GM19099 (cell line): ENCODE measurements at regions not wholly inside any gene's neighbourhood (a gene's known extent, or its start where the extent isn't known, plus 50 kb on each side); places are given as distances from the start of the nearest gene placed in this dataset.

Source experiments
- POLR2A ChIP-seq: IDR thresholded peaks from 3 replicates; pipeline ENCODE4 v1.6.1; 2011; ENCODE audit warnings: low read depth; ENCODE audit not compliant: insufficient read length; ENCODE audit errors: extremely low read depth

DNA sequence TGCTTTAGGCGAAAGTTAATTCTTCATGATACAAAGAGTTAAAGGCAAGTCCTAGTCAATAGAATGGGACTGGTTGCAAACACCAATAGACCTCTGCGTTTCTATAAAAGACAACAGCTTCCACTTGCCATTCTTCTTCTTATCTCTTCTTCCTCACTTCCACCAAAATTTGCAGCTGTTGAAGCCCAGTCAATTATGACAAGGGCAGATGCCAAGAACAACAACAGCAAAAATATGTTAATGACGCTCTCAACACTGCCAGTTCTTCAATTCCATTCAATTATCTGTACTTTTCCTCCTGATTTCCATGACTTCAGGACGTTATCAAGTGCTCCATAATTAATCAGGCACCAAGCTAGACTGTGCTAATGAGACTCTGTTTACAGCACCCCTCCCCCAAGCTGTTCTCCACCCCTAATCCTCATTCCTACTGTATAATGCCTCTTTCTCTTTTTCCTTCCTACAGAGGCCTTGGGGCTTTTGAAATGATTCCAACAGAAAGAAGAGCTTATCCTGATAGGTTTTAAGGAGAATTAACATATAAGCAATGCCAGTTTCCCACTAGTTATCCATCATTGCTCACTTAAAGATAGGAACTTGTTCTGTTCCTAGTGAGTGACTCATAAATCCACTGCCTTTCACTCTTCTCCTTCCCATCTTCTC is 1160.5 kb downstream of the IGSF11 start:
- TF ChIP-seq POLR2A = no peak

- TF ChIP-seq POLR2A = no peak
These were observed 1159.5 kb downstream of the IGSF11 start for GRCh38 chr3:117874904-117875874.

- no peak for TF ChIP-seq POLR2A
These were observed 1158.8 kb downstream of the IGSF11 start for GRCh38 chr3:117875887-117876286.

GRCh38 chr3:117880638-117881037 is 1154.0 kb downstream of the IGSF11 start:
- TF ChIP-seq POLR2A = no peak

DNA sequence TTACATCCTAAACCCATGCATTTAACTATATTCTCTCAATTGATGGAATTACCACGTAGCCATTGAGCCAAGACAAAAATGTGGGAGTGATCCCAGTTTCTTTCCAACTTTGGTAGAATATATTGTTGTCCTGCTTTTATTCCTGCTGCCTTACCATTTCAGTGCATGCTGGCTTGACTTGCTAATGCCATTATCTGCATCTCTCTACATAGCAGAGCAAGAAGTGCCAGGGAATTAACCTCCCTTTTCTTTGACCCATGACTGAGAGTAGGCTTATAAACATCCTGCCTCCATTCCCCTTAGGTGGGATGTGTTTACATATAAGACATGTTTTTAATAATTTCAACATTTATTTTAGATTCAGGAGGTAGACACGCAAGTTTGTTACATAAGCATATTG is 1153.4 kb downstream of the IGSF11 start:
- TF ChIP-seq POLR2A = no peak

DNA sequence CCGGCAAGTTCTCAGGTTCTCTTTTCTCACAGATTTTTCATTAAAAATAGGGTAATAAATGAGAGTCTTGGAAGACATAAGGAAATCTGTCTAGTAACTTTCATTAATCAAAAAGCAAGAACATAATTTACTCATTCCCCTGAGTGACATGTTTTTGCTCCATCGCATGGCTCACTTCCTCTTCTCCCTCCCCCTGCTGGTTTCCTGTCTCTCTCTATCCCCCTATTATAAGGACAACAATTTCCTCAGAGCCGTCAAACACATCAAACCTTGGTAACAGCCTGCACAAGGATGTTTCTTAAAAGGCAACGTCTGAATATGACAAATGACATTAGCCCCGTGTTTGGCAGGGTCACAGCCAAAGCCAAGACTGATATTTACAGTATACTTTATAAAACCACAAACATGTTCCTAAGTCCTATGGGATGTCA is 1149.6 kb downstream of the IGSF11 start:
- no peak for TF ChIP-seq POLR2A

- no peak for TF ChIP-seq POLR2A
These were observed 1148.5 kb downstream of the IGSF11 start for GRCh38 chr3:117886147-117886546.

DNA sequence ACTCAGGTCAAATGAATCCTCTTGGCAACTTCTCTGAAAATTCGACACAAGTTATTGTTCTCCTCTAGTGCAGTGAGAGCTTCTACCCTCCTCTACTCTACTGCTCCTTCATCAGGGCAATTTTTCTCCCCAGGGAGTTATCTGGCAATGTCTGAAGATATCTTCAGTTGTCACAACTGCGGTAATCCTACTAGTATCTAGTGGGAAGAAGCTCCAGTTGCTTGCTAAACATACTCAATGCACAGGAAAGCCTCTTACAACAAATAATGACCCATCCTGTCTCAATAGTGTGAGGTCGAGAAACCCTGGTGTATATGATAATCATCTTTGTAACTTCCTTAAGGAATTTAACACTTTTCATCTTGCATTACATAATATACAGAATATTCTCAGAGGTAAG is 1147.6 kb downstream of the IGSF11 start:
- TF ChIP-seq POLR2A = no peak

DNA sequence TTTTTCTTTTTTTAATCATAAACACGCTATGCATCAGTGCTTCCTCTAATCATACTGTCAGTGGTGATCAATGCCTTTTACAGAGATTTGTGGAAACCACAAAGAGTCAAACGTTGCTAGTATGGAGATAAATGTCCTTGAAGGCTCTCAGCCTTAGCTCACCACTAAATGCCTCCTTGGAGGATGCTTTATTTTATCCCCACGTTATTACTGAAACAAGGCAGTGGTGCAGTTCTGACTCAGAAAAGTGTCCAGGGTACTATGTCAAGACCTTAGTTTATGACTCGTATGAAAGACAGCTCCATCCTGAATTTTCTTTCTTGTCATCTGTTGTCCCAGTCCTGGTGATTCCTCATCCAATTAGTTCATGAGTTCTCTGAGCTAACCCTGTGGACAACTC is 1146.7 kb downstream of the IGSF11 start:
- TF ChIP-seq POLR2A = no peak

DNA sequence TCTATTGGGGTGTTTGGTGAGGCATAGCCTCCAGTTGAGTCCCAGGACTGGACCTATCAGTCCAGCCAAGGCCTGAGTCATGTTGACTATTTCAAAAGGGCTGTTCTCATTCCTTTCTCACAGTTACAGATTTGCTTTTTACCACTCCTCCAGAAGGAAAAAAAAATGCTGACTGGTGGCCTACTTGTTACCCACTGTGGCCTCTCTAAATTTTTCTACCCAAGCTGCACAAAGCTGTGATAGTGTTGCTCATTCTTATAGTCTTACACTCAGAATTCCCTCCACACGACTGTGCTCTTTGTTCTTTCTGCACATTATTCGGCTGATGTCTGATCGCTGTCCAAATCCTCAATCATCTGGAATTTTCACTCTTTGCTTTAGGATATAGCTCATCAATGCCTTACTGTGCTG is 1142.2 kb downstream of the IGSF11 start:
- no peak for TF ChIP-seq POLR2A

- no peak for TF ChIP-seq POLR2A
These were observed 1141.6 kb downstream of the IGSF11 start for GRCh38 chr3:117893001-117893400.

GRCh38 chr3:117893638-117894037 is 1141.0 kb downstream of the IGSF11 start:
- no peak for TF ChIP-seq POLR2A

GRCh38 chr3:117898722-117899522 is 1135.7 kb downstream of the IGSF11 start:
- TF ChIP-seq POLR2A = no peak

- TF ChIP-seq POLR2A = no peak
These were observed 1131.4 kb downstream of the IGSF11 start for GRCh38 chr3:117903226-117903625.
